A673 (cell line): ENCODE measurements at regions not wholly inside any gene's neighbourhood (a gene's known extent, or its start where the extent isn't known, plus 50 kb on each side); places are given as distances from the start of the nearest gene placed in this dataset.

Experiments
- EZH2 ChIP-seq: fragments of 200-600 bp; sonication (generic); IDR thresholded peaks from 2 replicates; pipeline ENCODE4 v1.6.1; 2017; ENCODE audit warnings: borderline replicate concordance, low read depth, mild to moderate bottlenecking, mixed read lengths, antibody characterized with exemption, low read length; ENCODE audit not compliant: poor library complexity, severe bottlenecking
- TF ChIP-seq, protein P1 (sequence below): fragments of 300-800, 200-600 bp; sonication (generic); conservative IDR thresholded peaks from 2 replicates; pipeline ENCODE4 v1.5.1; 2017; ENCODE audit warnings: low read depth, mild to moderate bottlenecking, antibody characterized with exemption, low read length, moderate library complexity, mixed read lengths

DNA sequence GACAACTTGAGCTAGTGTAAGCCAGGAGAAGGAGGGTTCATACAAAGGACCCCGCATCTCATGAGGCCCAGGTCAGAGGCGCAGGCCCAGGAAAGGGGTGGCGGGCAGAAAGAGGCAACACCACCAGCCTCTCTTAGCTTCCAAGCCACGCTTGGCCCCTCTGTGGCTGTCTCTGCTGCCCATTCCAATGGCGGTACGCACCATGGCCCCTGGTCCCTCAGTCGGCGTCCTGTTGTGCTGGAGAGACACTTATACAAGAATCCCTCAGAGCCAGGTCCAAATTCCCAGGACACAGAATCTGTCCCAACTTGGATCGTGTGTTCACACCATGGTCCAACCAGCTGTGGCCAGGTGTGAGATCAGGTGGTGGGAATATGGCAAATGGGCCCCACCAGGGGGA is 127.0 kb upstream of the CDH4 start:
- TF ChIP-seq, protein P1, sequence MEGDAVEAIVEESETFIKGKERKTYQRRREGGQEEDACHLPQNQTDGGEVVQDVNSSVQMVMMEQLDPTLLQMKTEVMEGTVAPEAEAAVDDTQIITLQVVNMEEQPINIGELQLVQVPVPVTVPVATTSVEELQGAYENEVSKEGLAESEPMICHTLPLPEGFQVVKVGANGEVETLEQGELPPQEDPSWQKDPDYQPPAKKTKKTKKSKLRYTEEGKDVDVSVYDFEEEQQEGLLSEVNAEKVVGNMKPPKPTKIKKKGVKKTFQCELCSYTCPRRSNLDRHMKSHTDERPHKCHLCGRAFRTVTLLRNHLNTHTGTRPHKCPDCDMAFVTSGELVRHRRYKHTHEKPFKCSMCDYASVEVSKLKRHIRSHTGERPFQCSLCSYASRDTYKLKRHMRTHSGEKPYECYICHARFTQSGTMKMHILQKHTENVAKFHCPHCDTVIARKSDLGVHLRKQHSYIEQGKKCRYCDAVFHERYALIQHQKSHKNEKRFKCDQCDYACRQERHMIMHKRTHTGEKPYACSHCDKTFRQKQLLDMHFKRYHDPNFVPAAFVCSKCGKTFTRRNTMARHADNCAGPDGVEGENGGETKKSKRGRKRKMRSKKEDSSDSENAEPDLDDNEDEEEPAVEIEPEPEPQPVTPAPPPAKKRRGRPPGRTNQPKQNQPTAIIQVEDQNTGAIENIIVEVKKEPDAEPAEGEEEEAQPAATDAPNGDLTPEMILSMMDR = no peak
- TF ChIP-seq EZH2 = no peak
